ENCODE measurements at regions not wholly inside any gene's neighbourhood (a gene's known extent, or its start where the extent isn't known, plus 50 kb on each side); places are given as distances from the start of the nearest gene placed in this dataset.

DNA sequence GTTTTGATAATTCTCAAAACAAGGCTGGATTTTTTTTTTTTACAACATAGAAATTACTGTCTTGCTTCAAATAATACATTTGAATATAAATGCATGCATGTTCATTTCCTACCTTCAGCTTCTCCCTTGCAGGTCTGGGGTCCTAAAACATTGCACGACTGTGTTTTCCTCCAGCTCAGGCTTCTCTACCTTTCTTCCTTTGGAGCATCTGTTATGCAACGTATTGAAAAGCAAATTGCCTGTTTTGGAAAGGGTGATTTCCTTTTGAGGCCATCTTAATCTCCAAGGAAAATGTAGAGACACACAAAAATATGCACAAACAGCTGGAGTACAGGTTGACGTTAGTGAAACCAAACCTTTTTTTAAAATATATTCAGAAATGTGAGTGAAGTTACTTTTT, 115.6 kb upstream of the TLL1 start:
- no peak overlapping the region for H3K4me3 ChIP-seq (ENCODE audit: low read depth, low read length)
- TF ChIP-seq, protein P1, sequence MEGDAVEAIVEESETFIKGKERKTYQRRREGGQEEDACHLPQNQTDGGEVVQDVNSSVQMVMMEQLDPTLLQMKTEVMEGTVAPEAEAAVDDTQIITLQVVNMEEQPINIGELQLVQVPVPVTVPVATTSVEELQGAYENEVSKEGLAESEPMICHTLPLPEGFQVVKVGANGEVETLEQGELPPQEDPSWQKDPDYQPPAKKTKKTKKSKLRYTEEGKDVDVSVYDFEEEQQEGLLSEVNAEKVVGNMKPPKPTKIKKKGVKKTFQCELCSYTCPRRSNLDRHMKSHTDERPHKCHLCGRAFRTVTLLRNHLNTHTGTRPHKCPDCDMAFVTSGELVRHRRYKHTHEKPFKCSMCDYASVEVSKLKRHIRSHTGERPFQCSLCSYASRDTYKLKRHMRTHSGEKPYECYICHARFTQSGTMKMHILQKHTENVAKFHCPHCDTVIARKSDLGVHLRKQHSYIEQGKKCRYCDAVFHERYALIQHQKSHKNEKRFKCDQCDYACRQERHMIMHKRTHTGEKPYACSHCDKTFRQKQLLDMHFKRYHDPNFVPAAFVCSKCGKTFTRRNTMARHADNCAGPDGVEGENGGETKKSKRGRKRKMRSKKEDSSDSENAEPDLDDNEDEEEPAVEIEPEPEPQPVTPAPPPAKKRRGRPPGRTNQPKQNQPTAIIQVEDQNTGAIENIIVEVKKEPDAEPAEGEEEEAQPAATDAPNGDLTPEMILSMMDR (IDR thresholded peaks at IDR 0.05; ENCODE audit: insufficient read depth, low read depth, low read length, missing control alignments), result no peak
- DNase-seq (ENCODE audit: low read depth), result no peak

DNA sequence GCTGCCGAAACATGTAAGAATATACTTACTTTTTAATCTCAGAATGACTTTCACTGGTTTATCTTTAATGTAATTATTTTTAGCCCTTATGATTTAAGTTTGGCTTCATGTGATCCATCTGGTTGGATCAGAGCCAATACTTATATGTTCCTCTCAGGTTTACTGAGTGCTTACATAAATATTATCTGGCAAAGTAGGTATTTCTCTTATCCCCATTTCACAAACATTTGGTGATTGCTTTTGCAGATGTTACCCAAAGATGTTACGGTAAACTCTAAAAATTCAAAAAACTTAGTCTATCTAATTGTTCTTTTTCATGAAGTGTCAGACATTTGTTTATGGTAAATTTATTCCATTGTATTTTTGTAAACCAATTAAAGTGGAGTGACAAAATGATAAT, 115.0 kb upstream of the TLL1 start:
- H3K4me3 ChIP-seq (ENCODE audit: low read depth, low read length), result no peak overlapping the region
- no peak for DNase-seq (ENCODE audit: low read depth)
- TF ChIP-seq, protein P1 (IDR thresholded peaks at IDR 0.05; ENCODE audit: insufficient read depth, low read depth, low read length, missing control alignments), result no peak

DNA sequence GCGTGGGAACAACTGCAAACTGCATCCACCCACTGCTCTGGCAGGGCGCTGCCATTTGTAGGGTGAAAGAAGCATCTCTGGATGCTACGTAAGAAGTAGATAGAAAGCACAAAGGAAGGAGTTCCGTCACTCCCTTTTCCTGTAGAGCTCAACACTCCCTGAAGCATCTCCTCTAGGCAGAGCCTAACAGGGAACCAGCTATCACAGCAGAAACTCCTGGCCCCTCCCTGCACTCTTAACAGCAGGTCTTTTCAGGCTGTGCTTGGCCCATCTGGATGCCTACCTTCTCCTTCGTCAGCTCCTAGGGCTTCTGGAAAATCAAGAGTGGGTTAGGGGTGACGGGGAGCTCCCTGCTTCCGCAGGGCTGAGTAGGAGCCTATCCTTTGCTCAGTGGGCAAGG, 112.9 kb upstream of the TLL1 start:
- no peak for DNase-seq (ENCODE audit: low read depth)
- no peak overlapping the region for H3K4me3 ChIP-seq (ENCODE audit: low read depth, low read length)
- TF ChIP-seq, protein P1 (IDR thresholded peaks at IDR 0.05; ENCODE audit: insufficient read depth, low read depth, low read length, missing control alignments), result no peak

DNA sequence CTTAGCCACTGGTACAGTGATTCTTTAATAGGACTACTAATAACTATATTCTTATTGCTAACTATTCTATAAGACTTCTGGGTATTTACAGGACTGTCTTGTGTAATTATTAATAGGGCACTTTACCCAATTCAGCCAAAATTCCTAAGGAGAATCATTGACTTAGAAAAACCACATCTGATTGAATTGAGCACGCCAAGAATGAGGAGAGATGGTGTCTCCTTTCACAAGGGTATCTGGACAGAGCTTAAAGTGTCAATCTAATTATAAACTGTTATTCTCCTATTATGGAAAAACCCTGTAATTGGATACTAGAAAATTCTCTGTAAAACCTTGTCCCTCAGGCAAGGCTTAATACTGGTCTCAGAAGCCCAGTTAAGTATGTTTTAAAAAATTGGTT, 111.1 kb upstream of the TLL1 start:
- TF ChIP-seq, protein P1 (IDR thresholded peaks at IDR 0.05; ENCODE audit: insufficient read depth, low read depth, low read length, missing control alignments), result no peak
- no peak for DNase-seq (ENCODE audit: low read depth)
- no peak overlapping the region for H3K4me3 ChIP-seq (ENCODE audit: low read depth, low read length)

DNA sequence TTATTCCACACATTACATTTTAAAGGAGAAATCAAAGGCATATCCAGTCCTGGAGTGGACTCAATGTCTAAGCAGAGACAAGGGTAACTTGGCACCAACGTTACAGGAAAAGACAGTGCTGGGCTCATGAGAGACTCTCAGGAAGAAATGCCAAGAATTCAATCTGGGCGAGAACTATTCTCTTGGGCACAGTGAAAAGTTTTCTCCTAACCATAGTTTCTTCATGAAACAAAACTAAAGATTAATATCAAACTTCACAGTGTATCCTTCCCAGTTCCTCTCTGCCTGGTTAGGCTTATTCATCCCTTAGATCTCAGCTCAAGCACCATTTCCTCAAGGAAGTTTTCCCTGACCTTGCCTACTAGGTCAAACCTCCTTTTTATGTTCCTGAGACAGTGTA, 109.4 kb upstream of the TLL1 start:
- no peak for DNase-seq (ENCODE audit: low read depth)
- TF ChIP-seq, protein P1 (IDR thresholded peaks at IDR 0.05; ENCODE audit: insufficient read depth, low read depth, low read length, missing control alignments), result no peak
- no peak overlapping the region for H3K4me3 ChIP-seq (ENCODE audit: low read depth, low read length)

DNA sequence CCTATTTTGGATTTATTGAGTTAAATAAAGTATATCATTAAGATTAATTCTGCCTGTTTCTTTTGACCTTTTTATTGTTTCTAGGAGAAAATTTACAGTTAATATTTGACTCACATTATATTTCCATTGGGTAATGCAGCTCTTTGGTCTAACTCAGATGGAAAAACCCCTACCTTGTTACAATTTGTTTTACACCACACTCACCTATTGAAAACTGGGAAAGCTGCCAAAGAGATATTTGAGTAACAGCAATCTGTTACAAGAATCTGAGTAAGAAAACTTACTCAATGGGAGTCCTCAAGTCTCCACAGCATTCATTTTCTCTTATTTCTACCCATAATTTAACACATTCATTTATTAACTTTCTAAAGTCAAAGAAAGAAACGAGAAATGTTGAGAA, 108.0 kb upstream of the TLL1 start:
- TF ChIP-seq, protein P1 (IDR thresholded peaks at IDR 0.05; ENCODE audit: insufficient read depth, low read depth, low read length, missing control alignments), result no peak
- H3K4me3 ChIP-seq (ENCODE audit: low read depth, low read length), result no peak overlapping the region
- DNase-seq (ENCODE audit: low read depth), result no peak

DNA sequence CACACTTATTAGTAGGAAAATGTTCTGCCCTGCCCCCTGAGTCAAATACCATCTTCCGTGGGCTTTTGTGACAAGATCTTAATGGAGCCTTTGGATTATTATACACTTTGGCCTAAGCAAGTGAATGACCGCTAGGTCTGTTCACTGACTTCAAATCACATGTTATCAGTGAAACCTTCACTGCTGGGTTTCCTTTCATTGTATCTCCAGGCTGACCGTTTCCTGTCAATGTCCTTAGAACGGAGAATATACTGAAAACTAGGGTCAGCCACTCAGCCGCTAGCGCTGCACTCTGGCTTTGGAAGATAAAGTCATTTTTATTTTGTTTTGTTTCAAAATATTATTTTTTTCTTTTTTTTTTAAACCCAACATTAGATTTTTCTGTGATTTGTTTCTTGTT, 107.0 kb upstream of the TLL1 start:
- DNase-seq (ENCODE audit: low read depth), result no peak
- H3K4me3 ChIP-seq (ENCODE audit: low read depth, low read length), result no peak overlapping the region
- TF ChIP-seq, protein P1 (IDR thresholded peaks at IDR 0.05; ENCODE audit: insufficient read depth, low read depth, low read length, missing control alignments), result no peak

Data from GM12865 (cell line).